Neural progenitor cell (in vitro differentiated cells): ENCODE measurements at regions not wholly inside any gene's neighbourhood (a gene's known extent, or its start where the extent isn't known, plus 50 kb on each side); places are given as distances from the start of the nearest gene placed in this dataset.

Experiments
- EZH2 ChIP-seq: fragments of 200-600 bp; sonication (generic); IDR thresholded peaks from 2 replicates; pipeline ENCODE4 v1.6.1; 2017; ENCODE audit warnings: antibody characterized with exemption, mild to moderate bottlenecking, moderate library complexity
- TF ChIP-seq, protein P1 (sequence below): fragments of 200-600 bp; sonication (generic); IDR thresholded peaks from 2 replicates; pipeline ENCODE4 v1.5.1; 2017; ENCODE audit warnings: antibody characterized with exemption, mild to moderate bottlenecking

DNA sequence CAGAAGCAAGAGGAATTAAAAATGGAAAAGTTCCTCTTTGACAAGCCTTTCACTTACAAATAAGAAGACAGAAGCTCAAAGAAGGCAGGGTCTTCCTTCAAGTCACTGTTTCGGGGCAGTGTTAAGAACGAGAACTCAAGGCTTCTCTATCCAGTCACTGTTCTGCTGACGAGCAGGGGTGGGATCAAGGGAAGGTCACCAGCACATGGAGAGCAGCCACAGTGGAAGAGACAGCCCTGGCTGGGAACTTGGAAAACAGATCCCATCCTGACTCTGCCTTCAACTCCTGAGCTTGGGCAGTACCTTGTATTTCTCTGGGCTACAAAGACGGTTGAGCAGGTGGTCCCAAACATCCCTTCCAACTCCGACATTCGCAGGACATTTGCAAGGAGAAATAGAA, 111.5 kb upstream of the LPP start:
- TF ChIP-seq, protein P1, sequence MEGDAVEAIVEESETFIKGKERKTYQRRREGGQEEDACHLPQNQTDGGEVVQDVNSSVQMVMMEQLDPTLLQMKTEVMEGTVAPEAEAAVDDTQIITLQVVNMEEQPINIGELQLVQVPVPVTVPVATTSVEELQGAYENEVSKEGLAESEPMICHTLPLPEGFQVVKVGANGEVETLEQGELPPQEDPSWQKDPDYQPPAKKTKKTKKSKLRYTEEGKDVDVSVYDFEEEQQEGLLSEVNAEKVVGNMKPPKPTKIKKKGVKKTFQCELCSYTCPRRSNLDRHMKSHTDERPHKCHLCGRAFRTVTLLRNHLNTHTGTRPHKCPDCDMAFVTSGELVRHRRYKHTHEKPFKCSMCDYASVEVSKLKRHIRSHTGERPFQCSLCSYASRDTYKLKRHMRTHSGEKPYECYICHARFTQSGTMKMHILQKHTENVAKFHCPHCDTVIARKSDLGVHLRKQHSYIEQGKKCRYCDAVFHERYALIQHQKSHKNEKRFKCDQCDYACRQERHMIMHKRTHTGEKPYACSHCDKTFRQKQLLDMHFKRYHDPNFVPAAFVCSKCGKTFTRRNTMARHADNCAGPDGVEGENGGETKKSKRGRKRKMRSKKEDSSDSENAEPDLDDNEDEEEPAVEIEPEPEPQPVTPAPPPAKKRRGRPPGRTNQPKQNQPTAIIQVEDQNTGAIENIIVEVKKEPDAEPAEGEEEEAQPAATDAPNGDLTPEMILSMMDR: no peak
- TF ChIP-seq EZH2: no peak
